K562 (cell line): ENCODE measurements at regions not wholly inside any gene's neighbourhood (a gene's known extent, or its start where the extent isn't known, plus 50 kb on each side); places are given as distances from the start of the nearest gene placed in this dataset.

Experiments
- ATAC-seq: fragments of 200-7000 bp; cut with Tn5 transposase; 3 replicates; pipeline ENCODE4 v1.9.1; 2020; ENCODE audit warnings: moderate library complexity
- BruUV-seq: library from RNA; stranded (reverse); fragments of 400-500 nt; replicated peaks from 2 replicates; lab custom pipeline; 2021; lab: Mats Ljungman, UMichigan
- CTCF ChIA-PET: fragments of 300-600 bp; formaldehyde crosslinking; extraction: SDS; loops from one replicate; lab custom pipeline; 2021; ENCODE audit warnings: low intra/inter-chr PET ratio; lab: Yijun Ruan, JAX
- POLR2A ChIA-PET: fragments of 300-600, 350-650 bp; sonication (Branson Sonifier 250); formaldehyde crosslinking; extraction: SDS; loops from one replicate; lab custom pipeline; 2021; ENCODE audit warnings: antibody characterized with exemption, inconsistent platforms; lab: Yijun Ruan, JAX
- DNase-seq, 4 experiments: peaks; one replicate each; pipeline versions ENCODE4 v3.0.0 to v3.0.0-alpha.2; 2011 to 2018; ENCODE audit warnings: low spot score in 3 of 4, mixed read lengths in 3 of 4; ENCODE audit errors: extremely low read depth in 1 of 4
- FAIRE-seq: peaks from 2 replicates; lab custom pipeline; 2011; peaks lifted over from hg19 to GRCh38; lab: Jason Lieb, UNC
- H2AFZ ChIP-seq: 2 replicates; pipeline ENCODE4 v1.6.0; 2011; ENCODE audit warnings: low read depth, low read length, control low read depth, inconsistent platforms
- H3K27ac ChIP-seq: fragments of 200-600 bp; 3 replicates; pipeline ENCODE4 v1.8.0; 2011; ENCODE audit warnings: low read depth, mild to moderate bottlenecking, control low read depth, inconsistent platforms, low read length, moderate library complexity, mixed read lengths; ENCODE audit errors: extremely low read depth
- H3K27me3 ChIP-seq, 2 experiments: fragments of 300-600 bp in 1 of 2; 2 replicates in 1 of 2; 3 replicates in 1 of 2; pipeline versions ENCODE4 v1.6.0 to v1.8.0; 2011; ENCODE audit warnings: inconsistent platforms in 2 of 2, low read length in 2 of 2, mild to moderate bottlenecking in 1 of 2, mixed read lengths in 1 of 2, moderate library complexity in 1 of 2; ENCODE audit not compliant: control insufficient read depth in 2 of 2, insufficient read depth in 2 of 2
- H3K36me3 ChIP-seq: fragments of 300-600 bp; 3 replicates; pipeline ENCODE4 v1.8.0; 2011; ENCODE audit warnings: mild to moderate bottlenecking, low read length, inconsistent platforms; ENCODE audit not compliant: control insufficient read depth, insufficient read depth
- H3K4me1 ChIP-seq, 2 experiments: fragments of 200-600 bp in 1 of 2; replicated peaks in 1 of 2; 2 replicates in 1 of 2; 3 replicates in 1 of 2; pipeline versions ENCODE4 v1.5.1 to v1.8.0; 2011; ENCODE audit warnings: inconsistent platforms in 2 of 2, low read length in 2 of 2, mild to moderate bottlenecking in 1 of 2, mixed read lengths in 1 of 2, moderate library complexity in 1 of 2; ENCODE audit not compliant: control insufficient read depth in 2 of 2, insufficient read depth in 2 of 2
- H3K4me2 ChIP-seq: 2 replicates; pipeline ENCODE4 v1.6.1; 2011; ENCODE audit warnings: low read length, control low read depth, inconsistent platforms, mixed read lengths; ENCODE audit not compliant: insufficient read depth
- H3K4me3 ChIP-seq: fragments of 200-600 bp; sonication (generic), shearing (Covaris generic); 2 replicates; pipeline ENCODE4 v1.5.1; 2016; ENCODE audit warnings: control low read depth, inconsistent platforms
- H3K79me2 ChIP-seq: fragments of 200-600 bp; 3 replicates; pipeline ENCODE4 v1.8.0; 2011; ENCODE audit warnings: low read length, inconsistent platforms; ENCODE audit not compliant: control insufficient read depth, insufficient read depth
- H3K9ac ChIP-seq, 2 experiments: 2 replicates each; pipeline versions ENCODE4 v1.6.0 to v1.6.1; 2011; ENCODE audit warnings: low read depth in 2 of 2, low read length in 2 of 2, control low read depth in 1 of 2, inconsistent platforms in 1 of 2, mild to moderate bottlenecking in 1 of 2, mixed read lengths in 1 of 2; ENCODE audit not compliant: insufficient read depth in 1 of 2
- H3K9me1 ChIP-seq: one replicate; pipeline ENCODE4 v1.6.0; 2011; ENCODE audit warnings: inconsistent platforms, mild to moderate bottlenecking, low read length, moderate library complexity; ENCODE audit not compliant: control insufficient read depth, insufficient read depth
- H3K9me3 ChIP-seq: replicated peaks from 2 replicates; pipeline ENCODE4 v1.5.1; 2011; ENCODE audit warnings: low read depth, low read length, inconsistent platforms; ENCODE audit not compliant: control insufficient read depth, insufficient read depth
- H4K20me1 ChIP-seq: replicated peaks from 2 replicates; pipeline ENCODE4 v1.6.1; 2011; ENCODE audit warnings: low read length, inconsistent platforms, mixed read lengths; ENCODE audit not compliant: control insufficient read depth, insufficient read depth
- NFIX ChIP-seq: fragments of 250-450 bp; sonication (Bioruptor Pico); IDR thresholded peaks from 2 replicates; pipeline ENCODE4 v1.4.0; 2020; ENCODE audit warnings: low read depth, mild to moderate bottlenecking, moderate library complexity
- PHF20 ChIP-seq: fragments of 450-650 bp; IDR thresholded peaks from 2 replicates; pipeline ENCODE4 v1.6.1; 2018; ENCODE audit not compliant: partially characterized antibody
- YY1 ChIP-seq, 3 experiments: IDR thresholded peaks; 2 replicates each; pipeline ENCODE4 v1.6.1; 2011; ENCODE audit warnings: low read length in 2 of 3, mild to moderate bottlenecking in 2 of 3, moderate library complexity in 2 of 3, borderline replicate concordance in 1 of 3, control low read depth in 1 of 3, low read depth in 1 of 3; ENCODE audit not compliant: insufficient read depth in 3 of 3, insufficient replicate concordance in 2 of 3, control insufficient read depth in 1 of 3, insufficient read length in 1 of 3; ENCODE audit errors: extremely low read depth in 1 of 3
- ZNF224 ChIP-seq: sonication (generic); formaldehyde crosslinking; IDR thresholded peaks from 2 replicates; pipeline ENCODE4 v1.8.0; 2022; ENCODE audit warnings: mild to moderate bottlenecking, missing genetic modification reagents
- ZNF311 ChIP-seq: fragments of 250-450 bp; sonication (Bioruptor Pico); IDR thresholded peaks from 2 replicates; pipeline ENCODE4 v1.4.0; 2020; ENCODE audit warnings: mild to moderate bottlenecking, moderate library complexity
- WGBS: fragments of 100-300 bp; shearing (Covaris generic); methylation state at CpG from one replicate; pipeline ENCODE4 v1.1.6; 2016; ENCODE audit warnings: low coverage, mixed read lengths; ENCODE audit not compliant: insufficient coverage; ENCODE audit errors: missing lambda C conversion rate; 5-methylcytosine and 5-hydroxymethylcytosine counted together
- in situ Hi-C: fragments of 300-500 bp; cut with MboI; formaldehyde crosslinking; loops from 4 replicates; pipeline ENCODE4 v1.15.0; 2018; ENCODE audit warnings: inconsistent platforms, mixed read lengths
- intact Hi-C: fragments of 100-400 bp; cut with micrococcal nuclease; formaldehyde crosslinking; loops from 2 replicates; pipeline ENCODE4 v1.14.2; 2022
- TF ChIP-seq, protein P1 (sequence below), 2 experiments: fragments of 450-650 bp in 1 of 2; sonication (generic) in 1 of 2; formaldehyde crosslinking; conservative IDR thresholded peaks; 2 replicates each; pipeline versions ENCODE4 v1.4.0 to v1.8.1; 2020 to 2022; ENCODE audit warnings: mild to moderate bottlenecking in 1 of 2, missing genetic modification reagents in 1 of 2
- TF ChIP-seq, protein P2 (sequence below): fragments of 450-650 bp; IDR thresholded peaks from 2 replicates; pipeline ENCODE4 v1.6.1; 2016; ENCODE audit warnings: low read depth, mild to moderate bottlenecking, moderate library complexity

DNA sequence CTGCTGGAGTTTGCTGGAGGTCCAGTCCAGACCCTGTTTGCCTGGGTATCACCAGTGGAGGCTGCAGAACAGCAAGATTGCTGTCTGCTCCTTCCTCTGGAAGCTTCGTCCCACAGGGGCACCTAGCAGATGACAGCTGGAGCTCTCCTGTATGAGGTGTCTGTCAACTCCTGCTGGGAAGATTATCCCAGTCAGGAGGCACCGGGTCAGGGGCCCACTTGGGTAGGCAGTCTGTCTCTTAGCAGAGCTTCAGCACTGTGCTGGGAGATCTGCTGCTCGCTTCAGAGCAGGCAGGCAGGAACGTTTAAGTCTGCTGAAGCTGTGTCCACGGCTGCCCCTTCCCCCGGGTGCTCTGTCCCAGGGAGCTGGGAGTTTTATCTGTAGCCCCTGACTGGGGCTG, 96.8 kb upstream of the SLC35F1 start:
- Histone ChIP-seq H3K9me3 (no peaks in the 10 kb centered on the region), H3K79me2 (no peaks in the 10 kb centered on the region), H3K4me1 (no peaks in the 10 kb centered on the region), H3K36me3 (no peaks in the 10 kb centered on the region), H3K9me1 (no peaks in the 10 kb centered on the region), H3K4me3 (no peak overlapping the region), H2AFZ (no peak overlapping the region), H3K4me2 (no peak overlapping the region), H3K9ac (no peak overlapping the region), H4K20me1 (no peaks in the 10 kb centered on the region), H3K27me3 (no peaks in the 10 kb centered on the region), H3K27ac (no peak overlapping the region)
- DNase-seq (no peak), FAIRE-seq (no peak), ATAC-seq (no peak)
- intact Hi-C loops = no loop called here
- TF ChIP-seq NFIX (no peak), PHF20 (no peak), ZNF224 (CRISPR knock-in tag) (no peak), ZNF311 (CRISPR knock-in tag) (no peak), YY1 (IDR thresholded peaks at IDR 0.05; ENCODE audit: borderline replicate concordance in 1 of 3, control insufficient read depth in 1 of 3, extremely low read depth in 1 of 3, insufficient read depth in 3 of 3, insufficient read length in 1 of 3, insufficient replicate concordance in 2 of 3, low read depth in 1 of 3, low read length in 2 of 3) (no peak)
- TF ChIP-seq, protein P1, sequence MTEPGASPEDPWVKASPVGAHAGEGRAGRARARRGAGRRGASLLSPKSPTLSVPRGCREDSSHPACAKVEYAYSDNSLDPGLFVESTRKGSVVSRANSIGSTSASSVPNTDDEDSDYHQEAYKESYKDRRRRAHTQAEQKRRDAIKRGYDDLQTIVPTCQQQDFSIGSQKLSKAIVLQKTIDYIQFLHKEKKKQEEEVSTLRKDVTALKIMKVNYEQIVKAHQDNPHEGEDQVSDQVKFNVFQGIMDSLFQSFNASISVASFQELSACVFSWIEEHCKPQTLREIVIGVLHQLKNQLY (CRISPR knock-in tag; conservative IDR thresholded peaks at IDR 0.05) = no peak
- TF ChIP-seq, protein P2, sequence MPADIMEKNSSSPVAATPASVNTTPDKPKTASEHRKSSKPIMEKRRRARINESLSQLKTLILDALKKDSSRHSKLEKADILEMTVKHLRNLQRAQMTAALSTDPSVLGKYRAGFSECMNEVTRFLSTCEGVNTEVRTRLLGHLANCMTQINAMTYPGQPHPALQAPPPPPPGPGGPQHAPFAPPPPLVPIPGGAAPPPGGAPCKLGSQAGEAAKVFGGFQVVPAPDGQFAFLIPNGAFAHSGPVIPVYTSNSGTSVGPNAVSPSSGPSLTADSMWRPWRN = no peak
- ChIA-PET CTCF (no interaction called here), POLR2A (no interaction called here)
- BruUV-seq = no TSS peak
- 0% methylated on average over 5 of the region's 6 CpGs for WGBS
- in situ Hi-C loops = no loop called here
